HG03039 (cell line): ENCODE measurements at regions not wholly inside any gene's neighbourhood (a gene's known extent, or its start where the extent isn't known, plus 50 kb on each side); places are given as distances from the start of the nearest gene placed in this dataset.

Experiments
- ATAC-seq: cut with Tn5 transposase; IDR thresholded peaks from one replicate; pipeline ENCODE4 v1.9.1; 2021; ENCODE audit warnings: mild to moderate bottlenecking, moderate library complexity; ENCODE audit not compliant: unreplicated experiment

DNA sequence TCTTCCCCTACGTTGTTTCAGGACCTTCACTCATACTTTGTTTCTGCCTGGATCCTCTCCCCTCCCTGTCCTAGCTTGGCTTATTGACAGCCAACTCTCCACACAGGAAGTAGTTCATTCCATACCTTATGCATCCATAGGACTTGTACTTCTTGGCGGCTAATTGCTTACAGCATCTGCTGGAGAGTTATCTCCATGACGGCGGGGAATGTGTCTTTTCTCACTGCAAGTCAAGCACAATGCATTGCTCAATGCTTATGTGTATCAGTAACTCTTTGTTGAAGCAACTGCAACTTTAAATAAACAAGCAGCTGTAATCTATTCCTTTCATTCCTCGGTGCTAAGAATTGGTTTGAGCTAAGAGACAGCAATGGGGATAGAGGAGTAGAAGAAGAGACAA, 551.3 kb upstream of the EPHA7 start:
- no peak for ATAC-seq

DNA sequence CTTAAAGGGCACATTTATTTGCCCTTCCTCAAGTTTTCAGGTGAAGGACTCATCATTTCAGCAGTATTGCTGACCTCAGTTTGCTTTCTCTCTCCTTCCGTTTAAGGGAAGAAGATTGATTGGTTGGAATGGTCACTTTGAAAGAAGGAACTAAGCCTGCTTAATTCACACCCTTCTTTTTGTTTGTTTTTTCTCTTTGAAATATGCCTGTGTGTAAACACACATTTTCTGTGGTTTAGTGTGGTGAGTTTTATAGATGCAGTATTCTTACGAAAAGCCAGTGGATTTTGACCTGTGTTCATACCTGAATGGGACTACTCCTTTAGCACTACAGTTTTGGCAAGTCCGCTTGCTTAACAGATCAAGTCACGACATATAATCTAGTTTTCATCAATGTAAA, 548.8 kb upstream of the EPHA7 start:
- ATAC-seq, result no peak

DNA sequence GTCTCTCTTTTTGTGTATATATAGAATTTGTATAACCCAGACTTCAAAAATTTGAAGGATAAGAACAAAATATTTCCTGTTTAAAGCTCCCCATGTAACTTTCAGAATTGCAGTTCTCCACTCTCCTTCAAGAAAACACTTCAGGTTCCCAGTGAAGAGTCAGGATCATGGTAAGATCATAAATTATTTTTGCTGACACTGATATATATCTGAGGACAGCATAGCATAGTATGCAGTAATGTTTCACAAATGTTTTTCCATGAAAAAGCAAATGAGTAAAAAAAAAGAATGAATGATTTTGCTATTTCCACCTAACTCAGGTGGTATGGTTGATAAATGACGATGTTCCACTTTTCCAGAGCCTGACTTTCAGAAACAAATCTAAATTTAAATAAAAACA, 545.6 kb upstream of the EPHA7 start:
- ATAC-seq, result no peak

DNA sequence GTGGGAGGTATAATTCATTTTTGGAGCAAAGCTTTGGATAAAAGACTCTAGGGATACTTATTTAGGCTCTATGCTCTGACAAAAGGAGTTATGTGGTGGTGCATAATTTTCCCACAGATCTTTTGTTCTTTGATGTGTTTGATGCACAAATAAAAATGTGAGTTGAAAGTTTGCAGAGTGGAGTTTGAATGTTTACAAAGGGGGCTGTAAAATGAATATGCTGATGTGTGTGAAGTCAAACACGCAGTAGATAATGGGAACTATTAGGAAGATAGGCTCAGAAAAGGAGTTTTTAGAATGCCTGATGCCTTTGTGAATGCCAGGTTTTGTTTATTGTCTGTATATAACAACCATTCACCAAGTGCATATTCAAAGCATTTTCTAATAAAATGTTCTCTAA, 545.0 kb upstream of the EPHA7 start:
- no peak for ATAC-seq

DNA sequence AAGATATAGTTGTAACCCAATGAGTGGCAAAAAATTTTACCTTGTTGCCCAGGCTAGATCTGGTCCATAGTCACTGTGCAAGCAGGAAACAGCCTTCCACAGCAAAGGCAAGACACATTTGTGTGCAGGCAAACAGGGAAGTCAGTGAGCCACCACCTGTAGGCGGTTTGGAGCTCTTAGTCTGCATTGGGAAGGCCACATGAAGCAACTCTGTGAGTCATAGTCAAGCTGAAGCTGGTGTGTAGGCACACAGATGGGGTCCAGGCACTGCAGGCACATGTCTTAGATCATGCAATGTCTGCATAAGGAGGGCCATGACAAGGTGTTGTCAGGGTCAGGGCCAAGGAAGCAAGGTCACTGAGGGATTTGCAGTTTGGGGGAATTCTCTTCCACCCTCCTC, 543.2 kb upstream of the EPHA7 start:
- no peak for ATAC-seq

DNA sequence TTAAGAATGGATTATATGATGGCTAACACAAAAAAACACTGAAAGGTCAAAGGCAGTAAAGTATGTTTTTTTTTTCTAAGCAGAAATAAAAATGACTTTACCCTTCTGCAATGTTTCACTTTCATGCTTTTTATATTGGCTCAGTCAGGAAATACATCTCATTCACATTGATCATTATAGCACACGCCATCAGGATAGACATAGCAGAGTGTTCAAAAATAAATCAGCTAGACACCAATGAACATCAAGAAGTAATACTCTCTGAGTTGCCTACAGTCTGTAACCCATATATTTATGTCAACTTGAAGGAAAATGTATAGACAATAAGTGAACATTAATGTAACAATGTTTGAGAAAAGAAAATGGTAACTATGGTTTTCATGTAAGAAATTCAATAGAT, 535.2 kb upstream of the EPHA7 start:
- no peak for ATAC-seq

DNA sequence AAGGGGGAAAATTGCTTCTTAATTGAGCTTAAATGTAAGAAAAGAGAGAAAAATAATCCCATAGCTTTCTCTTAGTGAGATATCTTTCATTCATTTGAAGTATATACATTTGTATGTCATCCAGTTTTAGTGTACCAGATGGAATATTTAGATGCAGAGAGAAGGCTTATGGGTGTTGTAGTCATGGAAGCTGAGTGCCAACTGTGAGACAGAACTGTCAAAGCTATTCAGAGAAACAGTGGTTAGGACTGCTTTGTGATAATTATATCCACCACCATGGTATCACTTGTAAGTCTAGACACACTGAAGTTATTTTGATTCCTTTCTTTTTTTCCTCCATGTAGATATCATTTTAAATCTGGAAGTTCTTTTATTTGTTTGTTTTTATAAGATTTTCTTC, 524.3 kb upstream of the EPHA7 start:
- no peak for ATAC-seq

DNA sequence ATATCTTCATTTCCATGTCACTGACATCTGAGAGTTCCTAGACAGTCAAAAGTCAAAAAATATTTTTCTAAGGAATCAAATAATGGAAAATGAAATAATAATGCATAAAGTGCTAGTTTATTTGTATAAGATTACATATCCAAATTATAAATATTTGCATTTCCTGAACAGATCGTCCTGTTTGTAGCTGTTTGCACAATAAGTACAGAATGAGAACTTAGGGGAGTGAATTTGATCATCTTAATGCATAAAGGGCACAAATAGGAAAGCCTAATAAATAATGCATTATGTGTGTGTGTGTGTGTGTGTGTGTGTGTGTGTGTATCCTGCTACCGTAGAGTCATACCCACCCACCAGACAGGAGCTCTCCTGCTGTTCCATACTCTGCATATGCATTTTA, 521.0 kb upstream of the EPHA7 start:
- no peak for ATAC-seq

DNA sequence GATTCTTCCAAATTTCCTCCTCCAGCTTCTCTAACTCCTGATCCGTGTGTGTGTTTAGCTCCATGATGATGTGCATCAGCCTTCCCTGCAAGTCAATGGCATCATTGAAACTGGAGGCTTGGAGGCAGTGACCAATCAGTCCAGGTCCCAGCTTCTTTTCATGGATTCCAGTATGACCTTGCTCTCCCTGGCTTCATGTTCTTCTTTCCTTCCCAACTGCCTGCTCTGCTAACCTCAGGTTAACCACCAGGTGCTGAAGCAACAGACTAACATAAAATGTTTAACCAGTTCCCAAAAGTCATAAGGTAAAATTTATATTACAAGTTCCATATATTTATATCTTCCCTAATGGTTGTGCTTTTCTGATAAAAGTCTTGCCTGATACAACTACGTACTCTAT, 512.8 kb upstream of the EPHA7 start:
- no peak for ATAC-seq

DNA sequence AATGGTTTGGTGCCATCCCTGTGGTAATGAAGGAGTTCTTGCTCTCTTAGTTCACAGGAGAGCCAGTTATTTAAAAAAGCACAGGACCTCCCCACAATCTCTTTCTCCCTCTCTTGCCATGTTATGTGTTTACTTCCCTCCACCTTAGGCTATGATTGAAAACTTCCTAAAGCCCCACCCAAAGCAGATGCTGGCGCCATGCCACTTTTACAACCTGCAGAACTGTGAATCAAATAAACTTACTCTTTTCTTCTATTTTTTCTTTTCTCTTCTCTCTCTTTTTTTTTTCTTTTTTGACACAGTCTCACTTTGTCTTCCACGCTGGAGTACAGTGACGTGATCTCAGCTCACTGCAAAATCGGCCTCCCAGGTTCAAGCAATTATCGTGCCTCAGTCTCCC, 508.4 kb upstream of the EPHA7 start:
- no peak for ATAC-seq

DNA sequence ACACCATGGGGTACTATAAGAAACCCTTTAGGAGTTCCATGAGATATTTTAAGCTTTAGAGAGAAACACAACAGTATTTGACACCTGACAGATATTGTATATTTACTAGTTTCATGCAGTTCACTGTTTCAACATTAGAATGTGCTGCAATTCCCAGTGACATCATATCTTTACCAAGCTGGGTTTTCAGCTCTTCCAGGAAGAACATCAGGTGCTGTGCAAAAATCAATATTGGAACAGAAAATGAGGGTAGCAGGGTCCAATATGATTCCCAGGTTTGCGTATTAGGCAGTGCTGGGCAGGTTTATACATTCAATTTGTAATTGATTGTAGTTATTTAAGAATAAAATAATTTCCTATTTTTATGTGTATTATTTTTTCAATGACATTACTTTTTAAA, 500.0 kb upstream of the EPHA7 start:
- ATAC-seq, result no peak

DNA sequence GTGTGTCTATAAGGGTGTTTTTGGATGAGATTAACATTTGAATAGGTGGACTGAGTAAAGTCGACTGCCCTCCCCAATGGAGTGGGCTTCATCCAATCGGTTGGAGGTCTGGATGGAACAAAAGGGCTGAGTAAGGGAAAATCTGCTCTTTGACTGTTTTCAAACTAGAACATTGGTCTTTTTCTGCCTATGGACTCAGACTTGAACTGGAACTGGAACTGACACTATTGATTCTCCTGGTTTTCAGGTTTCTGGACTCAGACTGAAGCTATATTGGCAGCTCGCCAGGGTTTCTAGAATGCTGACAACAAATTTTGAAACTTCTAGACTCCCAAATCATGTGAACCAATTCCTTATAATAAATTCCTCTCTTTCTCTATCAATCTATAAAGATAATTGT, 498.9 kb upstream of the EPHA7 start:
- no peak for ATAC-seq

DNA sequence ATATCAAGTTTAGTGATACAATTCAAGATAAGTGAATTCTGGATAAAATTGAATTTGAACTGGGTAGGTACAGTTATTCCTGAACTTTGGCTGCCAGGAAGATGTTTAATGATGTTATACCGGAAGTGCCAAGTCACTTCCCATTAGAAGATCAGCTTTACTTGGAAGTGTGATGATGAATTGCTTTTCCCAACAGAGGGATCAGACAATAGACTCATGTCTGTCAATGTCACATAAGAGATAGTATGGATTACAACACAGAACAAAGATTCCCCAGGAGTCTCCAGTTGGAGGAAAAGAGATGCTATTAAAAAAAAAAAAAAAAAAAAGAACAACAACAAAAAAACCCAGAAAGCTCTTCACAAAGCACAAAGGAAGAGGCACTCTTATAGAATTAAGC, 497.9 kb upstream of the EPHA7 start:
- ATAC-seq, result no peak

DNA sequence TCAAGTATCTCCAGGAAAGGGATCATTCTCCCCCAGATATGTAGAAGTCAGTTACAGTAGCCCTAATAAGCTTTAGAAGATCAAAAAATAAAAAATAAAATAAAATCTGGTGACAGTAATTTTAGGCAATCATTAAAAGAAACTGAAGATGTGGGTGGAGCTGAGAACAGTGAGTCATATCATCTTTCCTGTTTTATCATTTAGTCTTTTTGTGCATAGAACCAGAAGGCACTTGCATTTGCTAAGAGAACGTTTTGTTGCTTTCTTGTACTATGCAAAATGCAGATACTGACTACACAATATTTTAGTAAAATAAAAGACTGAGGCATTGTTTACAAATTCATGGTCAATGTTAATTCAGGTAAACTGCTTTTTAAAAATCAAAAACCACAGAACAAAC, 497.4 kb upstream of the EPHA7 start:
- ATAC-seq, result no peak

DNA sequence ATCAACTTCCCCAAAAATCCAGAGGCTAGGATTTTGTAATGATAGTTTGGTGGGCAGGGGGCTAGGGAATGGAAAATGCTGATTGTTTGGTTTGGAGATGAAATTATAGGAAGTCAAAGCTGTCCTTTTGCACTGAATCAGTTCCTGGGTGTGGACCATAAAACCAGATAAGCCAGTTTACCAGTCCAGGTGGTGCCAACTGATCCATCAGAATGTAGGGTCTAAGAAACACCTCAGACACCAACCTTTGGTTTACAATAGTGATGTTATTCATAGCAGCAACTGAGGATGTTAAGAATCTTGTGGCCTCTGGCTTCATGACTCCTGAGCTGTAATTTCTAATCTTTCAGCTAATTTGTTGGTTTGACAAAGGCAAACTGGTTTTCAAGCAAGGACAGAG, 496.6 kb upstream of the EPHA7 start:
- ATAC-seq, result no peak

DNA sequence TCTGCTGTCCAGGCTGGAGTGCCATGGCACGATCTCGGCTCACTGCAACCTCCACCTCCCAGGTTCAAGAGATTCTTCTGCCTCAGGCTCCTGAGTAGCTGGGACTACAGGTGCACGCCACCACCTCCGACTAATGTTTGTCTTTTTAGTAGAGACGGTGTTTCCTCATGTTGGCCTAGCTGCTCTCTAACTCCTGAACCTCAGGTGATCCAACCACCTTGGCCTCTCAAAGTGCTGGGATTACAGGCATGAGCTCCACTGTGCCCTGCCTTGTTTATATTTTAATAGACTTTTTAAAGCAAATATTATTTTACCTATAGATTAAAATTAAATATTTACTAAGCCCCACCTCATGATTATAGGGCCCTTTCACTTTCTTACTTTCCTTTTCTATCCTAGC, 483.2 kb upstream of the EPHA7 start:
- ATAC-seq, result no peak

DNA sequence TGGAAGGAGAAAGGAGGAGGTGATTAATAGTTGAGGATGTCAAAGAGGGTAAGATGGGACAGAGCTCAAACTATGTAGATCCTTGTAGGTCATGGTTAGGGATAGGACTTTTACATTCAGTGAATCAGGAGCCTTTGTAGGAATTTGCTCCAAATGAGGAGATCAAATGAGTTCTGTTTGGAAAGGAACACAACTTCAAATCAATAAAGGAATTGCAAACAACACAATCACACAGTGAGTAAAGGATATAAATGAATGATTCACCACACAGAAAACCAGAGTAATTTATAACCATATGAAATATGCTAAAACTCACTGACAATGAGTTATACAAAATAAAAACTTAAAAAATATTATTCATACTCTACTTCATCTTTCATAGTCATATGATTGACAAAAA, 480.8 kb upstream of the EPHA7 start:
- ATAC-seq, result no peak

DNA sequence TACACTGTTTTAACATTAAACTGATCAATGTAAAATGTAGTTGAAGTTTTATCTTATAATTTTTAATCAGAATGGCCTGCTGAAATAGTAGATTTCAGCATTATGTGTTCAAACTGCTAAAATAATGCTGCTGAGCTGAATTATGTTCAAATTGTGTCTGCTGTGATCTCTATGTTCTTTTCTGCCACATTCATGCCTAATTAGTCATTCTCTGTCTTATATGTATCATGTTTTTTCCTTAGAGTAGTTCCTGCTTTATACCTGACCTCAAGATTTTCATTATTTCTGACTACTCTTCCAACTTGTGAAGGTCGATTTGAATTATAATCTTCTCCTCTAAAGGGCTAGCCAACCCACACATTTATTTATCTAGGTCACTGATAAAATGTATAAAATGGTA, 476.7 kb upstream of the EPHA7 start:
- no peak for ATAC-seq

DNA sequence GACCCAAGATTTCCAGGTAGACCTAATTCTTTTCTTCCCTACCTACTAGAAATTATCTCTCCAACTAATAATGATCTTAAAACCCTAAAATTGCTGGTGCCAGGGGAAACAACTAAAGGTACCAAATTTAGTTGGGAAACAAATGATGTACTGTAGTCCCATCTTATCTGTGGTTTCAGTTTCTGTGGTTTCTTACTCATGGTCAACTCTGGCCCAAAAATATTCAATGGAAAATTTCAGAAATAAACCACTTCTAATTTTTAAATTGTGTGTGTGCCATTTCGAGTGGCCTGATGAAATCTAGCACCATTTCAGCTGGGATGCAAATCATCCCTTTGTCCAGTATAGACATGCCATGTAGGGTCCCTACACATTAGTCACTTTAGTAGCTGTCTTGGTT, 475.2 kb upstream of the EPHA7 start:
- ATAC-seq, result no peak

DNA sequence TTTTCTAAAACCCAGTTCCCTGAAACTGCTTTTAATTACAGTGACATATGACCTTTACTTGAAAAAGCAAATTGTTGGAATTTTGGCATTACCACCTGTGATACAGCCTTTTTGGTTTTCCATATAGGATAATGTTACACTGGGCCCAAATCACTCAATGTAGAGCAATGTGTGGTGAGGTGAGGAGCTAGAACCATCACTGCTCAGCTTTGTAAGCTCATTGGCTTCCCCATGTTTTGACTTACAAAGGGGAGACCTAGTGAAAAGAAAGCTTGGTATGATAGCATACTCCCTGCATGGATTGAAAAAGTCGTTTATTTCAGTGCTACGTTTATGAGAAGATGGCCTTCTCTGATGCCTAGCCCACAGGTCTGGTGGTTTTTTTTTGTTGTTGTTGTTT, 470.4 kb upstream of the EPHA7 start:
- ATAC-seq, result no peak

DNA sequence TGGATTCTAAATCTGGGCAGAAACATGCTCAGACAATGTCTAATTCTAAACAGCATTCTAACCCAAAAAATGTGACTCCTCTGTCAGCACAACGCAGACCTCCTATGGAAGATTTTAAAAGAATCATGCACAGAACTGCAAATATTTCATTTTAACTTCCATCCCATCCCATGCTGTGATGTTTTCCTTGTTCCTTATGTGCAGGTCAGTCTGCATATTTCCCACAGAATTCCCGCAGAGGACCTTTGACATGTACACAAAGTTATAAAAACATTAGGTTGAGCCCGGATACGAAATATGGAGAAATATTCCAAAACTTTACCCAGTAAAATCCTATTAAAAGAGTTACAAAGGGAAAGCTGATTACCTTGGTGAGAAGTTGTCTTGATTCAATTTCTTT, 467.1 kb upstream of the EPHA7 start:
- no peak for ATAC-seq

DNA sequence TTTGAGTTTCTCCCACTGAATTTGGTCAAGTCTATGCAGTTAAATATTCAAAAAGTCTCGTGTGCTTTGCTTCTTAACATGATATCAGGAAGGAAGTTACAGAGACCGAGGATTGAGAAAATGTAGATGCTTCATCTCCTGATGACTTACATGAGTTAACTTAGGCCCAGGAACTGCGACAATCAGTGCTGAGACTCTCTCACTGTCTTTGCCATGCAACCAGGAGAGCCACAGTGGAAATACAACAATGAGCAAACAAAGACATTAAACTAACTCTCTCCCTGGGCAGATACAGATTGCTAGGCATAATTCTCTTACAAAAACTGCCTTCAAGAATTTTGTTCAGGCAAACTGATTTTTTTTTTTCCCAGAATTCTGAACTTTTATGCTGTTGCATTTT, 440.6 kb upstream of the EPHA7 start:
- no peak for ATAC-seq

DNA sequence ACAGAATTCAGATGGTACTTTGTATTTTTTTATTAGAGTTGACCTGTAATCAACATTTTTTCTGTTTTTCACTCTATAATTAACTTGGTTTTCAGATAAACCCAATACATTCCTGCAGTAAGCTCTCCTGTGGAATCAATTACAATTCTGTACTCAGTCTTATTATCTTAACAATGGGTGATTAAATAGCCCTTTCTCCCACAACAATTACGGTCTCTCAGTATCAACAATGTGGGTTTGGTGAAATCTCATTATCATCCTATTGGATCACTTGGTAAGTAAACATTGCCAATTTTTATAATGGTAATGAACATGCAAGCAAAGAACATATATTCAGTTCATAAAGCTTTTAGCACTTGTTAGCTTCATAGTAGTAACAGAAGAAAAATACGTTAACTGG, 438.9 kb upstream of the EPHA7 start:
- no peak for ATAC-seq

DNA sequence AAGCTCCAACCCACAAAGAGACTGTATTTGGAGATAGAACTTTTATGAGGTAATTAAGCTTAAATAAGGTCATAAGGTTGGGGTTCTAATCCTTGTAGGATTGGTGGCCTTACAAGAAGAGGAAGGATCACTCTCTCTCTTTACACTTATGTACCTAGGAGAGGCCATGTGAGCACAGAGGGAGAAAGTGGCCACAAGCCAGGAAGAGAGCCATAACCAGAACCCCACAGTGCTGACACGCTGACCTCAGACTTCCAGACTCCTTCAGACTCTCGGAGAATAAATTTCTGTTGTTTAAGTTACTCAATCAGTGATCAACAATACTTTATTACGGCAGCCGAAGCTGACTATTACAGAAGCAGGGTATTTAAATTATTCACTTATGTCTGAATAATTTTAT, 430.5 kb upstream of the EPHA7 start:
- ATAC-seq, result no peak
